ENCODE measurements at regions not wholly inside any gene's neighbourhood (a gene's known extent, or its start where the extent isn't known, plus 50 kb on each side); places are given as distances from the start of the nearest gene placed in this dataset.

GRCh38 chr3:115232167-115232566, 85.1 kb upstream of the ZBTB20 start:
- ChIA-PET CTCF (no interaction called here), POLR2A (no interaction called here)
- DNase-seq (ENCODE audit: extremely low spot score), result no peak
- no peak for TF ChIP-seq CTCF (IDR thresholded peaks at IDR 0.05; ENCODE audit: control extremely low read depth, extremely low read depth, low read depth, missing control alignments)

GRCh38 chr3:115233021-115233420, 85.9 kb upstream of the ZBTB20 start:
- CTCF ChIA-PET, result interaction anchor here (0.8 to 1.4 kb wide), 2 partner anchors 9 to 15 kb away, joined by 3 to 7 read pairs; no protein-coding TSS in a partner anchor
- no peak for TF ChIP-seq CTCF (IDR thresholded peaks at IDR 0.05; ENCODE audit: control extremely low read depth, extremely low read depth, low read depth, missing control alignments)
- POLR2A ChIA-PET, result no interaction called here
- DNase-seq (ENCODE audit: extremely low spot score), result no peak

- no peak for TF ChIP-seq CTCF (IDR thresholded peaks at IDR 0.05; ENCODE audit: control extremely low read depth, extremely low read depth, low read depth, missing control alignments)
- no peak for DNase-seq (ENCODE audit: extremely low spot score)
- ChIA-PET POLR2A (no interaction called here), CTCF (interaction anchor here (1.4 kb wide), 1 partner anchor 19 kb away, joined by 3 read pairs; no protein-coding TSS in a partner anchor)
Observed at GRCh38 chr3:115236496-115236895, 89.4 kb upstream of the ZBTB20 start.

GRCh38 chr3:115239717-115240116, 92.6 kb upstream of the ZBTB20 start:
- POLR2A ChIA-PET, result no interaction called here
- DNase-seq (ENCODE audit: extremely low spot score), result no peak
- no peak for TF ChIP-seq CTCF (IDR thresholded peaks at IDR 0.05; ENCODE audit: control extremely low read depth, extremely low read depth, low read depth, missing control alignments)
- CTCF ChIA-PET, result no interaction called here

GRCh38 chr3:115244350-115244749, 97.3 kb upstream of the ZBTB20 start:
- CTCF ChIA-PET, result no interaction called here
- POLR2A ChIA-PET, result no interaction called here
- DNase-seq (ENCODE audit: extremely low spot score), result no peak
- no peak for TF ChIP-seq CTCF (IDR thresholded peaks at IDR 0.05; ENCODE audit: control extremely low read depth, extremely low read depth, low read depth, missing control alignments)

- no peak for TF ChIP-seq CTCF (IDR thresholded peaks at IDR 0.05; ENCODE audit: control extremely low read depth, extremely low read depth, low read depth, missing control alignments)
- ChIA-PET POLR2A (no interaction called here), CTCF (interaction anchor here (2.3 kb wide), 1 partner anchor 27 kb away, joined by 8 read pairs; no protein-coding TSS in a partner anchor)
- DNase-seq (ENCODE audit: extremely low spot score), result no peak
Observed at GRCh38 chr3:115245438-115245837, 98.3 kb upstream of the ZBTB20 start.

GRCh38 chr3:115245899-115246298, 98.8 kb upstream of the ZBTB20 start:
- POLR2A ChIA-PET, result no interaction called here
- CTCF ChIA-PET, result interaction anchor here (2.3 kb wide), 1 partner anchor 28 kb away, joined by 8 read pairs; no protein-coding TSS in a partner anchor
- DNase-seq (ENCODE audit: extremely low spot score), result no peak
- no peak for TF ChIP-seq CTCF (IDR thresholded peaks at IDR 0.05; ENCODE audit: control extremely low read depth, extremely low read depth, low read depth, missing control alignments)
